GM18868 (cell line): ENCODE measurements at regions not wholly inside any gene's neighbourhood (a gene's known extent, or its start where the extent isn't known, plus 50 kb on each side); places are given as distances from the start of the nearest gene placed in this dataset.

ENCODE experiments used
- ATAC-seq: cut with Tn5 transposase; IDR thresholded peaks from one replicate; pipeline ENCODE4 v1.9.1; 2021; ENCODE audit warnings: mild to moderate bottlenecking, moderate library complexity; ENCODE audit not compliant: unreplicated experiment

- no peak for ATAC-seq
These were observed 216.0 kb downstream of the PMP22 start for GRCh38 chr17:15048933-15049794.

- no peak for ATAC-seq
These were observed 216.7 kb downstream of the PMP22 start for GRCh38 chr17:15048381-15048780.

GRCh38 chr17:15042311-15042710 is 222.8 kb downstream of the PMP22 start:
- no peak for ATAC-seq

DNA sequence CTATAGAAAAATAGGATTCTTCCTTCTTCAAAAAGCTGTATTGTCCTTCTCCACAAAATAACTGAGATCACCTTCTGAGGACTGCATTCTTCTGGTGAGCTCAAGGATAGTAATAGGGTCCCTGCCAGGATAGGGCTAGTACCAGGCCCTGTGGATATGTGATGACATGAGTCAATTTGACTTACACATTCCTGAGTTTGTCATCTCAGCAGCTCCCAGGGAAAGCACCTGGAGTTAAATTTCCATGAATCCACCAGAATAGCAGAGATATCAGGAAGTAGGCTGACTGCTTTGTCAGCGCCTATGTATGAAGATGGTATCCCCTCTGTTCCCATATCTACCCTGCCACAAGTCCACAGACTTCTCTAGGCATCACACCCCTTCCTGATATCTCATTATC is 225.8 kb downstream of the PMP22 start:
- no peak for ATAC-seq

- ATAC-seq, result no peak
These were observed 226.5 kb downstream of the PMP22 start for GRCh38 chr17:15038656-15039055.

DNA sequence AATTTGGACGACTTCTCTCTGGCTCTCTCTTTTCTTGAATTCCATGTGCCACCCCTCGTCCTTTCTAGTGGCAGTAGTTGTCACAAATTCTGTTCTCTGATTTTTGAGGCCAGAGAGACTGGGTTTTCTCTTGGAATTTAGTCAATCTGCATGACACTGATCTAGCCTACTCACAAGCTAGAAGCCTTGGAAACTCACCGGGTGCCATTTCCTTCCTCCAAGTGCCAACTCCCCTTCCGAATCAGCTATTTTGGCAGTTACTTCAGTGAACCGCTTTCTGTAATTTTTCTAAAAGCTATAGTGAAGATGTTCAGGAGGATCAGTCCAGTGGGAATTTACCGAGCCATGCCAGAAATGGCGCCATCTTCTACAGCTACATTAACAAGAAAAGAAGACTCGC is 228.9 kb downstream of the PMP22 start:
- ATAC-seq, result no peak

DNA sequence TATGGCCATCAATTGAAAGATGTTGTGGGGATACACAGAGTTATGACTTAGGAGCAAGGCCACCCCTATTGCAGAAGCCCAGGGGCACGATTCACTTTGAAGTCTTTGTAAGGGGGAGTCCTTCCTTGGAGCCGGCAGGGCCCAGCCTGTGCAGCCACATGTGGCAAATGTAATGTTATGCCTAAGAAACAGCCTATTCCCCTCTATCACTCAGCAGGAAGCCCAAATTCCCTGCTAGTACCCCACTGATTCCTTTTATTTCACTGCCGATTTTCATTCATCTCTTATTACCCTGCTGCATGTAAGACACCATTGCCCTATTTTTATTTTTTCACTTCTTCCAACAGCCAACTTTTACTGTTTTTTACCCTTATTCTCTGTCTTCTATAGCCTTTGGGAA is 233.2 kb downstream of the PMP22 start:
- no peak for ATAC-seq

DNA sequence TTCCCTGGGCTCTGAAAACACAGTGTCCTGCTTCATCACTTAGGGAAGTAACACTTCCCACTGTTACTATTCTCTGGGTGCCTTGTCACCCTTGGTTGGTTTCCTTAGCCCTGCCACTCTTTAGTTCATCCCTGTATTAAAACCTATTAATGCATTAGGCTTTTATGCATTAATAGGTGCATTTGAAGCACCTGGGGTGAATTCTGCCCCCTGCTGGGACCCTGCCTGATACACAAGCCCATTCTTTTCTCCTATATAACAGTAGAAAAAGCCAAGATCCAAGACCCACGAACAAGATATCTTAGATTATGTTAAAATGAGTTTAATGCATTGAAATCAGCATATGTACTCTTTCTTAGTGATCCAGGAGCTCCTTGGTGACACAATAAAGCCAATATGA is 235.7 kb downstream of the PMP22 start:
- ATAC-seq, result no peak

GRCh38 chr17:15027853-15028252 is 237.3 kb downstream of the PMP22 start:
- ATAC-seq, result no peak

DNA sequence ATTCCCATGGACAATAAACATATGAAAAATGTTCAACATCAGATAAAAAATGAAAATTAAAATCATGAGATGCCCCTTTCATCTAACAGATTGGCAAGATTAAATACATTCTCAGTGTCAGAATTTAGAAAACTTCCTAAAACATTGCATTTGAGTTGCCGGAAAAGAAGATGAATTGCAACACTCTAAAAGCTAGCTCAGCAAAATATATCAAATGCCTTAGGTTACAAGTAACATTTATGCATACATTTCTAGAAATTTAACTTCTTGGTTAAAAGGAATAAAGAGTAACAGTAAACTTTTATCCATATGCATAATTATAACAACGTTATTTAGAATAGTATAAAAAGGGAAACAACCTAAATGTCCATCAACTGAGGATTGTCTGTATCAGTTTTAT is 239.0 kb downstream of the PMP22 start:
- no peak for ATAC-seq

GRCh38 chr17:15023589-15024336 is 241.4 kb downstream of the PMP22 start:
- ATAC-seq, result no peak

DNA sequence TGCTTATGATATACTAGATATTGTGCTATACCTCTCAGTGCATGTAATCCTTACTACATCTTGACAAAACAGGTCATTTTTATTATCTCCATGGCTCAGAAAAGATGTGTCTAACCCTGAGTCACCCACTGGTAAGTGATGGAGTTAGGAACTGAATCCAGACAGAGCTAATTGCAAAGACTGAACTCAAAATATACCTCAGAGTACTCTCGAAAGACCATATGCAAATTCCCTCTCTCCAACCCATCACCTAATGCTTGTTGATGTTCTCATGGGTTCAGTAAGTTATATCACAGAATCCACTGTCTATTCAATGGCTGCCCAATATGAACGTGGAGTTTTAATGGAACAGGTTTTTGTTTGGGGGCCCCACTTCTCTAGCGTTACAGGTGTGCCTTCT is 246.0 kb downstream of the PMP22 start:
- no peak for ATAC-seq

DNA sequence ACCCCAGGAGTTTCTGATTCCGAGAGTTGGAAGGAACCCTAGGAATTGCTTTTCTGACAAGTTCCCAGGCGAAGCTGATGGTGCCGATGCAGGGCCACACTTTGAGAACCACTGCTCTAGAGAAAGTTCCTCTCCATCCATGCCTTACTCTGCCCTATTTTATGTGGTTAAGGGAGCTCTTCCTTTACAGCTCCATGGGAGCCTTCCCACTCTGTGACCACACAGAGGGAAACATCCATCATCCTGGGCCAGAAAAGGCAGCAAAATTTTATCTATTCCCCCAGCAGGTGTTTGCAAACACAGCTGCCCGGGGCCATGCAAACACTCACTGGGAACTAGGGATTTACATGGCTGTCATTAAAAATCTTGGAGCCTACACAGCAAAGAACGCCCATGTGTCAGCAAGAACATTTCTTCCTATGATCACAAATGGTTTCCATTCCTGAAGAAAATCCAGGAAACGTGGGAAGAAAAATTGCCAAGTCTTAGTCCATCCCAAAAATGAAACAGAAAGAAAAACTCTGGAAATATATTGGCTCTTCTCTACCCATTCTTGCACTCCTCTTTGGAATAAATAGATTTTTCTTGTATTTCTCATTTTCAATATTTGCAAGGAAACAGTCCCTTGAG is 252.7 kb downstream of the PMP22 start:
- no peak for ATAC-seq

DNA sequence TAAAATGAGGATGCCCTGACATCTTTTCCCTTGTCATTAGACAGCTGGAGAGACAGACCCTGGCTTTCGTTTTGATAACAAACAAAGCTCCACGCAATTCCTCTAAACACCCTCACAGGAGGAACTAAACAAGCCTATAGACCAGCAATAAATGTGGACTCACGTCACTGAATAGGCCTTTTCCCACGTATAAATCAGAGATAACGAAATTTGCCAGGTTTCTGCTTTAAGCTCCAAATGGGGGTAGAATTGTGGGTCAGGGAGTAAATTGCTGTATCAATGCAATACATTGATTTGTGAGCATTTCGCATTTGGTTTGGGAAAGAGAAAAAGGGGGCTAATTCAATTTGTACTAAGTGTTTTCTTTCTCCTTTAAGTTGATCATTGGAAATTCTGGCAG is 256.0 kb downstream of the PMP22 start:
- no peak for ATAC-seq

DNA sequence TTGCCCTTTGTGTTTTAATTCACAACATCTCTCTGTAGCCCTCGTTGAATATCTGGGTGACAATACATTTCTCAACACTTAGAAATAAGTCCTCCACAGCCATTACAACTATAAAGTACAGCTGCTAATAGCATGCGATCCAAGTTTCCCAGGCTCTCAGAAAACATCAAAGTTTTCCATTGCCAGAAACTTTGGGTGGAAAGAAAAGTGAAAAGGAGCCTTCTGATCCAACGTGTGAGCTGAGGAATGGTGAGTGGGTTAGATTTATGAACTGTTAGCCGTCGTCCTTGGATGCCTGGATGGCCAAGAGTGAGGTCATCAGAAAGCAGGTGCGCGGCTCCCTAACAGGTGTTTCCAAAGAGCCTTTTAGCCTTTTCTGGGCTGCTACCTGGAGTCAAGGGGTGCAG is 258.0 kb downstream of the PMP22 start:
- ATAC-seq, result no peak

- ATAC-seq, result no peak
These were observed 258.6 kb downstream of the PMP22 start for GRCh38 chr17:15006421-15007128.

GRCh38 chr17:15000661-15001060 is 264.5 kb downstream of the PMP22 start:
- no peak for ATAC-seq

- no peak for ATAC-seq
These were observed 267.8 kb downstream of the PMP22 start for GRCh38 chr17:14997290-14997689.

GRCh38 chr17:14986127-14986526 is 279.0 kb downstream of the PMP22 start:
- no peak for ATAC-seq

DNA sequence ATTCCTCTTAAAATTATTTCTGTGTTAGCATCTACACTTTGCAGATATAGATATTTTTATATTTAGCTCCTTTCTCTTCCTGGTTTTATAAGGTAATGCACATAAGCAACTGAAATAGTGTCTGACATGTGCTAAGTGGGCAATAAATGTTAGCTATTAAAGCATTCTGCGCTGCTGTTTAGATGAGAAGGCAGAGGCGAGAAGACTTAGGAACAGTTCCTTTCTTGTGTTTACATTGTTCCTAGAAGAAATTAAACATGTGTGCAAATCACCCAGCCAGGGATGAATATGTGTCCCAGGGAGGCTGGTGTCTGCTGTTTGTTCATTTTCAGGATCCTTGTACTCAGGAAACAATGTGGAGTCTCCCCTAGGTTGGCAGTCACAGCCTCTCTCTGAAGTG is 292.3 kb downstream of the PMP22 start:
- no peak for ATAC-seq

GRCh38 chr17:14971054-14971453 is 294.1 kb downstream of the PMP22 start:
- ATAC-seq, result no peak
